H1 (cell line): ENCODE measurements at regions not wholly inside any gene's neighbourhood (a gene's known extent, or its start where the extent isn't known, plus 50 kb on each side); places are given as distances from the start of the nearest gene placed in this dataset.

Experiments used
- CHD7 ChIP-seq: fragments of 300-600 bp; sonication (generic); IDR thresholded peaks from 2 replicates; pipeline ENCODE4 v1.7.1; 2012; ENCODE audit warnings: low read length, moderate library complexity, mild to moderate bottlenecking, inconsistent platforms; ENCODE audit not compliant: insufficient replicate concordance
- EGR1 ChIP-seq: IDR thresholded peaks from 2 replicates; pipeline ENCODE4 v1.6.1; 2011; ENCODE audit warnings: low read depth, low read length, borderline replicate concordance
- GTF2F1 ChIP-seq: IDR thresholded peaks from 2 replicates; pipeline ENCODE4 v1.6.1; 2012; ENCODE audit warnings: low read depth, low read length, improper control_type of control experiment, borderline replicate concordance
- NRF1 ChIP-seq: IDR thresholded peaks from 2 replicates; pipeline ENCODE4 v1.6.1; 2011; ENCODE audit warnings: mild to moderate bottlenecking, low read depth, low read length, improper control_type of control experiment
- PHF8 ChIP-seq: fragments of 200-600 bp; sonication (generic); conservative IDR thresholded peaks from 2 replicates; pipeline ENCODE4 v1.7.1; 2012; ENCODE audit warnings: low read depth, mild to moderate bottlenecking, inconsistent platforms, low read length, moderate library complexity
- POLR2A ChIP-seq, 2 experiments: IDR thresholded peaks; 1 replicate in 1 of 2; 2 replicates in 1 of 2; pipeline ENCODE4 v1.6.1; 2011; ENCODE audit warnings: low read depth in 2 of 2, low read length in 2 of 2, mild to moderate bottlenecking in 2 of 2; ENCODE audit errors: control extremely low read depth in 1 of 2
- RFX5 ChIP-seq: IDR thresholded peaks from 2 replicates; pipeline ENCODE4 v1.6.1; 2011; ENCODE audit warnings: low read depth, low read length, improper control_type of control experiment, borderline replicate concordance
- SAP30 ChIP-seq: fragments of 300-600 bp; sonication (generic); IDR thresholded peaks from 2 replicates; pipeline ENCODE4 v1.7.1; 2012; ENCODE audit warnings: low read length, moderate library complexity, mild to moderate bottlenecking, inconsistent platforms; ENCODE audit not compliant: insufficient read depth, insufficient replicate concordance
- SP2 ChIP-seq: IDR thresholded peaks from 2 replicates; pipeline ENCODE4 v1.6.1; 2012; ENCODE audit warnings: mild to moderate bottlenecking, low read length, inconsistent platforms
- SRF ChIP-seq: IDR thresholded peaks from 2 replicates; pipeline ENCODE4 v1.6.1; 2011; ENCODE audit warnings: mild to moderate bottlenecking, low read depth, low read length, moderate library complexity
- TBP ChIP-seq: IDR thresholded peaks from 2 replicates; pipeline ENCODE4 v1.6.1; 2011; ENCODE audit warnings: low read depth, low read length, improper control_type of control experiment

DNA sequence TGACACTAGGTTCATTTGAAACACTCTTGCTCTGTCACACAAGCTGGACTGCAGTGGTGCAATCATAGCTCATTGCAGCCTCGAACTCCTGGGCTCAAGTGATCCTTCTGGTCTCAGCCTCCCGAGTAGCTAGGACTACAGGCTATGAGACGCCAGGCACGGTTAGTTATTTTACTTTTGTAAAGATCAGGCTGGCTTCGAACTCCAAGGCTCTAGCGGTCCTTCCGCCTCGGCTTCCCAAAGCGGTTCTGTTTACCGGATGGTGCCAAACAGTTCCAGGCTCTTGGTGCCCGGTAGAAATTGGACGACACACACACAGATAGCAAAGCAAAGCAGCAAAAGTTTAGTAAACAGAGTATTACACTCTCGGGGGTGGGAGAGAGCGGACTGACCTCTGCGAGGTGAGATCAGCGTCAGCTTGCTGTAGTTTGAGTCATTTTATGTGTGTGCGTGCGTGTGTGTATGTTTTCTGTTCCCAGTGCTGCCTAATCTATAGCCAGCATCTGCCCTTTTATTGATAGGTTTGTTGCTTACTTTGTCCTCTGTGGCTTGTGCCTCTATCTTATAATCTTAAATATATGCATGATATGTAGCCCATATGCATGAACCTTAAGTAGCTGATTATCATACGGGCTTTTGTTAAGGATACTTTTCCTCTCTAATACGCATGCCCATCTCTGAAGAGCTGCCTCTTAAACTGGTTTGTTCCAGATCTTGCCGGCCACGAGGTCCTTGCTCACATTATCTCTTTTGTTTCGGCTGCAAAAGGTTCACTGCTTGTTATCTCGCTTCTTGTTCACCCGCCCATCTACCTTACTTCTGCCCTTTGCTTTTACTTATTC is 75.2 kb downstream of the OR2B2 start (continued):
- TF ChIP-seq CHD7 (peak; percentile 13), PHF8 (no peak), TBP (peak; percentile 87), EGR1 (no peak), SP2 (no peak), SAP30 (no peak), RFX5 (no peak), NRF1 (peak; percentile 53; the same call in 1 of the 2 replicates), GTF2F1 (0 out of 2 replicates have a peak, but pooled peaks have one; percentile 12), POLR2A (IDR thresholded peaks at IDR 0.05; ENCODE audit: control extremely low read depth in 1 of 2, low read depth in 2 of 2, low read length in 2 of 2) (peak; percentile 83 to 85), SRF (no peak)
